NCI-H2227 (cell line): ENCODE measurements at regions not wholly inside any gene's neighbourhood (a gene's known extent, or its start where the extent isn't known, plus 50 kb on each side); places are given as distances from the start of the nearest gene placed in this dataset.

Experiments
- DNase-seq: peaks from one replicate; lab custom pipeline; 2025; ENCODE audit not compliant: unreplicated experiment; lab: John Stamatoyannopoulos, UW

DNA sequence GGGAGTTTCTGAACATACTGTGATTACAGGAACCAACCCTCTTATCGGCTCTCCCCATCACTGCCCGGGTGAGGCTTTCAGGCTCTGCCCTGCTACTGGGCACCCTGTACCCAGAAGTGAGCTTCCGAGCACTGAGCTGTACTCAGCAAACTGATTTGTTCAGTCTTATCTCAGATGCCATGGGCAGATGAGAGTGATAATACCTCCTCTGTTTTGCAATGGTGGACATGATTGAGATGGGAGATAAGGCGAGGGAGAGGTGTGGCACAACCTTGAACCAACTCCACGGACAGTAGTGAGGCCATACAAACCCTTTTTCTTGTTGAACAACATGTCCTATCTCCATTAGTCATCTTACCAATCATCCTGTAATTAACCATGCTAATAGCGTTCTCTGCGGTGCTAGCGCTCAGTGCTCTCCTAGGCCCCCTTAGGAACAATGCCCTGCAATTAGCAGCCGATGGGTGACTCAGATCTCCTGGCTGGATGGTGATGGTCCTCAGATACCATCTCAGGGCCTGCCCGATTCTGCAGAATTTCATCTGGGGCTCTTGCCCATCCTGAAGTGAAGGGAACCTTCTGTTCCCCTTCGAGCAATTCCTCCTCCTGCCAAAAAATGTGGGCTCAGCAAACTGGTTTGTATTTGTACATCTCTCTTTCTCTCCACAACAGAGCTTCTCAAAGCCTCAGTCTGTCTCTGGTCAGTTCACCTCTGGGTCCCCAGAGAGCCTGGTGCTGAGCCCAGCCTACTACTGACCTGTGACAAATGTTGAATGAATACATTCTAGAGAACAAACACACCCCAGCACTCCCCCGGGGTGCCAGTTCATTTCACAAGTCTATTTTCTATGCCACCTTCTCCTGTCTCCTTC lies 139.3 kb upstream of the IRX3 start:
- DNase-seq = no peak

DNA sequence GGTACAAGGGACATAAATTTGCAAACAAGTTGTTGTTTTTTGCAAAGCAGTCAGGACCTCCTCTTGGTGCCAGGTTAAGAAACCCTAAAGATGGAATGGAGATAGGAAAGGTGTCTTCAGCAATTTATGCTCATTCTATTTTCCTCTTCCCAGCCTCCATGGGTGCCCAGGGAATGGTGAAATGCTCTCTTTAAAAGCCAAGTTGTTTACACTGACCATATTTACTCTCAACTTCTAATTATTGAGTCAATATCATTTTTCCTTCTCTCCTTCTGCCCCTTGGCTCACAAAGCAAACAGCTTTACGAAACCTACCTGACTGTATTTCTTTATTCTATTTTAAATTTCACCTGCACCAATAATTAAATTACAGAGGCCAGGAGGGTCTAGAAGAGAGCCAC lies 138.5 kb upstream of the IRX3 start:
- DNase-seq = no peak

DNA sequence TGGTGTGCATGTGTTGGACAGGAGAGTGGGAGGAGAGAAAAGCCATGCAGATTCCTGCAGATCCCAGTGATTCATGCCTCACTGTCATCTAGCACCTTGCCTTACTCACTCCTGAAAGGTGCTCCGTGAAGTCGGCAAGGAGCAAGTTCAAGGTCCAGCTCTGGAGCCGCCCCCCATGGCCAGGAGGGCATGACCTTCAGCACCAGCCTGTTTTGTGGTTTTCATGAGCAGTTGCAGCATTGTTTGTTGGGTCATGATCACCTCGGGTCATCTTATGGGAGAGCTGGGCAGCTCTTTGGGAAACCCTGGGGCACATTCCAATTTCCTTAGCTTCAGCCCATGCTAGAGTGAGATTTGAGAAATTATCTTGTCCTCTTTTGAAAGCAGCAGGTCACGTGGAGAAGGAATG lies 137.5 kb upstream of the IRX3 start:
- DNase-seq = no peak

DNA sequence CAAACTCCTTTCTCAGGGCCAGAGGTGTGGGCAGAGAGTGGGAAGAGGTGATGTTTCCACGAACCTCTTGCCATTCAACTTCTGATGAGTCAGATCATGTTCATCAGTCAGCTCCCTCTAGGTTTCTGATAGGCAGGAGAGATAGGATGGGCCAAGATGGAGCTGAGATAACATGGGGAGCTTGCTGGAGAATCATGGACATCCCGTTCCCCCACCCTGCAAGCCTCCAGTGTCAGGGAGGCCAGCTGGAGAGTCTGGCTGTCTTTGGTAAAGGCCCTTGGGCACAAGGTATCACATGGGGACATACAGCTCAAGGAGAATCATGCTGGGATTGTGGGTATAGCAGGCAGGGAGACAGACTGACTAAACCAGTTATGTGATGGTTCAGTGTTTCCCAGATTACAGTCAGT lies 136.0 kb upstream of the IRX3 start:
- no peak for DNase-seq

DNA sequence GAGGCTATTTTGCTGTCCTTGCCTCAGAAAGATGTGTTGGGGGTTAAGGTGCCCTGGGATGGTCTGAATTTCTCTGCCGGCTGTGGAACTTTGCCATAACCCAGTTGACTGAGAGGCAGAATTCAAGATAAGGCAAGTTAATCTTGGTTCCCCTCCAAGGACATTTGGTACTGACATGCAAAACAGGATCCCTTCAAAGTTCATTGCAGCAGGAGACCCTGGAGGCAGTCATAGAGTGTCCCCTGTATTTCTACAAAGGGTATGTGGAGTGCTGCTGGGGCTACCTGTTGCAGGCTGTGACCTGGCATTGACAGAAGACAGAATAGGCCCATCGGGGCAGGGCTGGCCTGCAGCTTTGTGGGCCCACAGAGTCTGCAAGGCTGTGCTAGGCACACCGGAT lies 135.6 kb upstream of the IRX3 start:
- no peak for DNase-seq

DNA sequence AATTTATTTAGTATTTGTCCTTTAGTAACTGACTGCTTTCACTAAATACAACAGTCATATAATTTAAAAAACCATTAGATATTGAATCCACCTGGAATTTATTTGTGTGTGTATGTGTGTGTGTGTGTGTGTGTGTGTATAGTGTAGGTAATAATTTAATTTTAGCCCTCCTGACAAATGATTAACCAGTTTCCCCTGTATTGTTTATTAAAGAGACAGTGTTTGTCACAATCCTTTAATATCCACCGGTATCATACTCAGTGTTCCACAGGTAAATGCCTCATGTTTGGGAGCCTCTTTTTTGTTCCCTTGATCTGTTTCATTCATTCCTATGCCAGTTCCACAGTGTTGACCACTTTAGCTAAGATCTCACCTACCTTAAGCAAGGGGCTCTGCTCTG lies 134.6 kb upstream of the IRX3 start:
- DNase-seq = no peak

DNA sequence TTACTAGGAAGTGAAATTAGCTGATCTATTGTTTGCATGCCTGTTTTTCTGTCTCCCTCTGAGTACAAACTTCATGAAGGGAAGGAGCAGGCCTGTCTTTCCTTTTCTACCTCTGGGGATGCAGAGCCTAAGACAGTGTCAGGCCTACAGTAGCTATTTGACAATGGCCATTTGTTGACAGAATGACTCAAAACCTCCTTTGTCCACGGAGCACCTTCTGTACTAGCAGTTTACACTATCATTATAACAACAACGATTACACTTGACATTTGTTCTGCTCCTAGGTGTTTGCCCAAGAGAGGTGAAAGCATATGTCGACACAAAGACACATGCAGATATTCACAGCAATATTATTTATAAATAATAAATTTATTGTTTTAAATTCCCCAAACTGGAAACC lies 132.3 kb upstream of the IRX3 start:
- no peak for DNase-seq

DNA sequence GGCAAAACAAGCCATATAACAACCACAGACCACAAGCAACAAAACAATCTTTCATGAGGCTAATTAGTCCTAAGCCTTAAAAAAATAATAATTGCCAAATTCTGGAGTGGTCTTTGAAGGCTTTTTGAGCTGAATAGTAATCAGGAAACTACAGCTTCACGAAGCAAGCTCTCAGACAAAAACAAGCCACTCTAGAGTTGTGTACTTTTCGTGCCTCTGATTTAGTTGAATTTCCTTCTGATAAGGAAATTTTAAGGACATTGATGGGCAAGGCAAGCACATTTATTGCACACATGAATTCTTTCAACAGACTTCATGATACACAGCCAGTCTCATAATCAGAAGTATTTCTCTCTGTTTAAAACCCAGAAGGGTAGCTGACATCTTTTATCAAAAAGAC lies 130.8 kb upstream of the IRX3 start:
- DNase-seq = no peak

DNA sequence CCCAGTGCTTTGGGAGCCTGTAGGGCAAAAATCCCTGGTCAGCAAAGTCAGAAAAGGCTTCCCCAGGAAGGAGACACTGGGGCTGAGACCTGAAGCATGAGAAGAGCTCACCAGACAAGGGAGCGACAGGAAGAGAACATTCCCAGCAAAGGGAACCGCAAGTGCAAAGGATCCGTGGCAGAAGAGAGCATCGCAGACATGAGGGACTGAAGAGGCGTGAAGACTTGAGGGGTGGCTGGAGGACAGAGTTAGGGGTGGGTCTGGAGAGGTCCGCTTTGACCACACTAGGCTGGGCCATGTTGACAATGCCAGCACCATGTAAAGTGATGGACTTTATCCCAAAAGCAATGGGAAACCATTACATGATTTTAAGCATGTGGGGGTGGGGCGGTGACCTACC lies 128.1 kb upstream of the IRX3 start:
- no peak for DNase-seq

DNA sequence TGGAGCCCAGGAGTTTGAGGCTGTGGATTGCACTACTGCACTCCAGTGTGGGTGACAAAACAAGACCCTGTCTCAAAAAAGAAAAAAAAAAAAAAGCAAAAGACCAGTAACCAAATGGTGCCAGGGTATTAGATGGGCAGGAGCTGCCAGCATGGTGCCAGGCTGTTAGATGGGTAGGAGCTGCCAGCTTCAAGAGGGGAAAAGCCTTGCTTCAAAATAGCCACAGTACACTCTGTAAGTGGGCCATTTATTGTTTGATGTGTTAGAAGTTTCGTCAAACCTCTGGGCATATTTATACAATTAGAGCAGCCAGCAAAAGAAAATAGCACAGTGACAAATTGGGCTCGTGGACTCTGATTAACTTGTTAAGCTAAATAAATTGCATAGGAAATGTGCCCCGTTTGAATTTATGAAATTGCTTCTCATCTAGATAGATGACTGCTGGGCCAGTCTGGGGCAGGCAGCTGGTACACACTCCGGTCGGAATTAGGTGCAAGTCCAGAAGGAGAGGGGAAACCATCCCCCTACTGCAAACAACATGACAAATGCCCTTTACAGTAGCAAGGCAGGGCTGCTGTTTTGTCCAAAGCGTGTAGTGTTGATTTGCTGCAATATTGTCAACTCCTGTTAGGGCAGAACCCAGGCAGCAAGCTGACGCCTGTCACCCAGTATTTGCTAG lies 126.3 kb upstream of the IRX3 start:
- no peak for DNase-seq

DNA sequence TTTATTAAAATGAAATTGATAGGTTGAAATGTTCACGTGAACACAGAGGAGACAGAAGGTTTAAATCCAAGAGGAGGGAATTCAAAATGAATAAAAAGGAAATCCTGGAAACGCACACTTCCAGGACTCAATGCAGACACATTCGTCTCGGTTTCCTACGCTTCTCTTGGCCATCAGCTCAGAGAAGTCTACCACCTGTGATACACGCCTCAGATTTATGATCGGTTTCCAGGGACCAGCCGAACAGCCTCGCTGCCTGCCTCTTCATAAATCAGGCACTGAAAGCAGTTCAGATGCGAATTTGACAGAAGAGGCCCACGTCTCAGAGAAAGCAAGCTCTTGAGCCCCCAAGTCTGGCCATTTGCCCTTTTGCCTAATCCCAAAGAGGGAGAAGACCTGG lies 125.5 kb upstream of the IRX3 start:
- DNase-seq = no peak

DNA sequence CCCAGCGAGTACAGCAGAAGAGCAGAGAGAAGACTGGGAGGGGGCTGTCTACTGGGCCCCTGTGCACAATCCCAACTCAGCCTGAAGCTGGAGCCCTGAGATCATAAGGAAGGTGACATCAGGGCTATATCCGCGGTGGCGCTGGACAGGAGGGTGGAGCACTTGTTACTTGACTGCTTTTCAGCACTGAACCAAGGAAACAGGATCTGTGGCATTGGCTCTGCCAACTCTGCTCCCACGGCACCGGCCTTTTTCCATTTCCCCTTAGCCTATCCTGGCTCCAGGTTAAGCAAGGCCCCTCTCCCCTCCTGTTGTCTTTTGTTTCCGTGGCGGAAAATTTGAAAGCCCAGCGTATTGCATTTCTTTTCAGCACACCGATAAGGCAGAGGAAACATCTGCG lies 125.0 kb upstream of the IRX3 start:
- no peak for DNase-seq

DNA sequence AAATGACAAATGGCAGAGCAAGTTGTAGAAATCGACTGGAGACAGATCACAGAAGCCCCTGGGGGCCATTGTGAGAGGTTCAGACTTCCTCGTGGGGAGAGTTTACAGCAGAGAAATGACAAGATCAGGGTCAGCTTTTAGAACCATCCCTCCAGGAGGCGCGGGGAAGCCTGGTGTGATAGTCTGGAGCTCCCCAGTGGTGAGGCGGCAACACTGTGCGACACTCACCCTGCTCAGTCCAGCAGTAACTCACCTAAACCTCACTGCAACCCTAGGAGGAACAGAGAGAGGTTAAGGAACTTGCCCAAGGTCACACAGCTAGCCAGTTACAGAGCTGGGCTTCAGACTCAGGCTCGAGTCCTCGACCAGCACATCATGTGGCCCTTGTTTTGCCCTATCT lies 123.4 kb upstream of the IRX3 start:
- no peak for DNase-seq

DNA sequence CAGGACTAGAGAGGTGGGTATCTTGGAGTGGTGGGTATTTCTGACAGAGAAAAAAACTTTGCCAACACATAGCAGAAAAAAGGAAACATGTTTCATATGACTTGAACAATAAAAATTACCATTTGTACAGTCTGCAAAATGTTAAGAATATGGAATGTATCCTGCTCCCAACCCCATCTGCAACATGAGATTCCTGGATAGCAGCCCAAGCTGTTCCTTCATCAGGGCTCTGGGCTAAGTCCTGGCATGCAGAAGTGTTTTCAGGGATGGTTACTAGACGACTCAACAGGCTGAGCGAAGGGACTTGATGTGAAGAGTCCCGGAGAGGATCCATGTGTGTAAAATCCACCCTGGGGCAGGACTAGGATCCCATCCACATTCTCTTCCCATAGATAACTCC lies 121.0 kb upstream of the IRX3 start:
- DNase-seq = no peak

DNA sequence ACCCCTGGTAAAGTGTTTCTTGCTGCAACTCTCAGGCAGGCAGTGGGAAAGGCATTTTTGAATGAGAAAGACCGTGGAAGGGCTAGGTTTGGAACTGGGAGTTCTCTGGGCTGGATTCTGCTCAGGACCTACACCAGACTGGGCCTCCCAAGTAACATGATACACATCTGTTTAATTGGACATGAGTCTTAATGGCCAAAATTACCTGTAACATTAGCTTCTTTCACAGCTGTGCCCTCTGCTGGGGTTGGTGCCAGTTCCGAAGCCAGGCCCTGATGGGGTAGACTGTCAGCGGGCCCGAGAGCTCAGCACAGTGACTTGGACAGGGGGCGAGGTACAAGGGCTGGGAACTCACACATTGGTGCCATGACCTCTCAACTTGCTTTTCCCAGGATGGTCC lies 118.9 kb upstream of the IRX3 start:
- no peak for DNase-seq

DNA sequence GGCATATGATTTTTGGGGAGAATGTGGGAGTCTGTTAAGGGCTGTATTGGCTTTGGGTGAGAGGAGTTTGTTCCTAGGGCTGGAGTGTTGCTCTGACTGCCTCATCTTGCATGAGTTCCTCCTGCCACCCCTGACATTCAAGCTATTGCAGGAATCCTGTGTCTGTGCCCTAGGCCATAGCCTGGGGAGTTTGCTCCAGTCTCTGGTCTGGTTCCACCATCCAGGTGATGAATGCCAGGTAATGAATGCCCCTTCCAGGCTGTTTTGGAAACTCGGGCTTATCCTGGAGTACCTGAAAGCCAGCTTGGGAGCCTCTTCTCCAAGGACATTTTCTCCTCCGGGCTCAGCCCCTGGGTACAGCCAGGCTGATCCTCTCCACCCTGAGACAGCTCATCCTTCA lies 117.0 kb upstream of the IRX3 start:
- no peak for DNase-seq

DNA sequence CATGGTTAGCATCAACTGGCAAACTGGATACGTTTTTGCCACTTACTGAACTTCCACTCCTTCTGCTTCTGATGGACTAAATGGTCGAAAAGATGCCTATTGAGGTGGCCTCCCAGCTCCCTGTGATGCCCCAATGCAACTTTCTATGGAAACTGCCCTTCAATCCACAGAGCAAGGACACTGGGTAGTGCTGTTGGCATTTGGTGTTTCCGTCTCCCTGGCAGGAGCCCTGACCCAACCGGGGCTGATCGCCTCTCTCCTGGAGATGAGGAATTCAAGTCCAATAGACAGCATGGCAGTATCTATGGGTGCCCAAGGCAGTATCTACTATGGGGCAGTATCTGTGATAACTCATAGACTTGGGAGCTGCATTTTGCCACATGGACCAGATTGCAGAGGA lies 116.3 kb upstream of the IRX3 start:
- no peak for DNase-seq

DNA sequence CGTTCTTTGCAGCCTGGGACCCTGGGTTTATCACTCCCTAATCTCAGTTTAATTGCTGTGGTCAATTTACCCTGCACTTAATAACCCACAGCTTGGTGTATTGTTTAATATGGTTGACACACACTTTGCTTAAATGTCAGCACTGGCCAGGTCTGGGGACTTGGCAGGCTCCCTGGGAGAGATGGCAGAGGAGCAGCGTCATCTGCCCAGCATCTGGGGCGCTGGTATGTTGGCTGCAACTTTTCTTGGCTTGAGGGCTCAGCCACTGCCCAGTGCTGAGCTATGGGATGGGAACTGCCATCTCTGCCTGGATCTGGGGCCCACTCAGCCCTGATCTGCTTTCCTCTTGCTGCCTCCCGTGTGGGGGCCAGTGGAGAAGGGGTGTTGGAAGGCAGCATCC lies 115.7 kb upstream of the IRX3 start:
- DNase-seq = no peak

DNA sequence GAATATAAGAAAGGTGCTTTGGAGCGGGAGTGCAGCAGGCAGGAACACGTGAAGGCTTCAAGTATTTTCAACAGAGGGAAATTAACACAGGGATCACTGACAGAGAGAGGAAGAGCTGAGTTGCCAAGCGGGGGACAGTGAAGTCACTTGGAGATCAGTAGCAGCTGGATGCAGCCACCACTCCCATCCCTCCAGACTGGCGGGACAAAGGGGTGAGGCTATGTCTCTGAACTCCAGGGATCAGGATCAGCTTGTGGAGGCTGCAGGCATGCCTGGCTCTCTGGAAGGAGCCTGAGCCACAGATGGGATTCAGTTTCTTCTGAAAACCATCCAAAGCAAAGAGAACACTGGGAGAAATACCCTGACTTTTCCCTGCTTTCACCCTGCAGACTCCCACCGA lies 113.7 kb upstream of the IRX3 start:
- DNase-seq = no peak

DNA sequence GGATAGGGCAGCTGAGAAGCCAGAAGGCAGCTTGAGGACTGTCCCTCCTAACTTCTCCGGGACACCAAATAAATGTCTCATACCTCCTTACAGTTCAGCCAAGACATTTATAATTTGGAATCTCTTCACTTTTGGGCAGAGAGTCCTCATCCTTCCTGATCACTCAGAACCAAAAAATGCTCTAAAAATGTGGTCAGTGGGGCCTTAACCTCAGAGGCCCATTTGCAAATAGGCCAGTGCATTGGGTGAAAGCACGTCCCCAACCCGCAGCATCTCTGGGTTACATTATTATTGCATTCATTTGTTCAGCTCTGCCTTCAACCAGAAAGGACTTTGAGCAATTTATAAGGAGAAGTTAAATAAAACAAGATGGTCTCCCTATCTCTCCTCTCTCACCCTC lies 112.4 kb upstream of the IRX3 start:
- no peak for DNase-seq

DNA sequence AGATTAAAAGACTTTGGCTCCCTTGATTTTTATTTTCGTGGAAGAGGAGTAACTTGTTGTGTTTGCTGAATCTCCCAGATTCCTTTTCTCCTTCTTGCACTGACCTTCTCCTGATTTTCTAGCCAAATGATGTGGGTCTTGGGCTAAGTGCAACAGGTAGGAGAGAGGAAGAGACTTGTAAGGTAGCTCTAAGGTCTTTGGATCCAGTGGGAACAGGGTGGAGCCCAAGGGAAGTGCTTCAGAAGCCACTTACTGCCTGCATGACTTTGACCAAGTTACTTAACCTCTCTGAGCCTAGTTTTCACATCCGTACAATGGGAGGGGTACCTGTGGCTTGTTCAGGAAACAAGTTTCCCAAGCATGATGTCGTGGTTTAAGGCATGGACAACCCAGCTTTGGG lies 111.3 kb upstream of the IRX3 start:
- no peak for DNase-seq

DNA sequence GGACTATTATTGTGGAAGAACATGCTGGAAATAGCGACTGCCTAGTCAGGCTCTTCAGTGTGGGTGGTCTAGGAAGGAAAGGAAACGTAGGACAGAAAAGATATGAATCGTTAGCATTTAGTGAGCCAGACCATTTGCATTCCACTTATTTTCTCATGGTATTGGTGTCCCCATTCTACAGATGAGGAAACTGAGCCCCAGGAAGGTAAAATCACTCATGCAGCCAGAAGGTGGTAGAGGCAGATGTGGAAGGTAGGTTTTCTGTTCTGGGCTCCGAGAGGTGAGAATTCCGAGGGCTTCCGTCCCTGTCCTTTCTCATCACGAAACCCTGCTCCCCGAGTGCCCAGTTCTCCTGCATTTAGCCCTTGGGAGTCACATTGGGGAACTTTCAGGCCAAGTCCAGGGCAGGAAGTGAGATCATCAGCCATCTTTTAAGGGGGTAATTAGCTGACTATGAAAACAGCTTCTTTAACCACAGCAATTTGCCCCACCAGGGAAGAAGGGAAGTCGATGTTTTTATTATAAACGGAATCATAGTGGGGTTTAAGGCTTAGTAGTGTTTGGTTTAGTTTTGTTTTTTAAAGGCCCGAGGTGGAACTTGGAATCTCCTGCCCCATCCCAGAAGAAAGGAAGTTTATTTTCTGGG lies 110.7 kb upstream of the IRX3 start:
- no peak for DNase-seq
